ENCODE measurements at regions not wholly inside any gene's neighbourhood (a gene's known extent, or its start where the extent isn't known, plus 50 kb on each side); places are given as distances from the start of the nearest gene placed in this dataset.
"Not testable (repeated sequence)": the region's sequence is repeated elsewhere in the genome, so short reads cannot be mapped to it uniquely, and the experiment has no call there.

DNA sequence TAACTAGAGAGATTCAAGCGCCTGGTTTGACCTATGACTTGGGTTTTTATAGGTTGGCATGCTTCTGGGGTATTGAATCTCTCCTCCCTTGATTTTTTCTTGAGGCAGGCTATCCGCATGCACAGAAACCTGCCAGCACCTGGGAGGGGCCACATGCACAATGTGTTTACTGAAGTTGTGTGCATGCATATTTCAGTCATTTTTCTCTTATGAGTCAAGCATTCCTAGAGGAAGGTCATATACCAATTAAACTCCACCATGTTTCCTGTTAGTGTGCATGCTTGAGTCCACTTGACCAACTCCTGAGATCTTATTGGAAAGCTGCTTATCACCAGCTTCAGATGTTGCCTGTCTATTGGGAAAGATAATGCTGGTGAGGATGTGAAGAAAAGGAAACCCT lies 1718.4 kb downstream of the LRRC4C start:
- ChIA-PET CTCF (no interaction called here), RAD21 (ENCODE audit: unreplicated experiment) (no interaction called here)
- no peak for ATAC-seq

DNA sequence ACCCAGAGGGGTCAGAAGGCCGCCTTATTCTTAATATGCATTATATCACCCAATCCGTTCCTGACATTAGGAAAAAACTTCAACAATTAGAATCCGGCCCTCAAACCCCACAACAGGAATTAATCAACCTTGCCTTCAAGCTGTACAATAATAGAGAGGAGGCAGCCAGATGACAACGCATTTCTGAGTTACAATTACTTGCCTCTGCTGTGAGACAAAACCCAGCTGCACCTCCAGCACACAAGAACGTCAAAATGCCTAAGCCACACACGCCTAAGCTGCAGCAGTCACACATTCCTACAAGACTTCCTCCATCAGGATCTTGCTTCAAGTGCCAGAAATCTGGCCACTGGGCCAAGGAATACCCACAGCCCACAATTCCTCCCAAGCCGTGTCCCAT lies 1723.1 kb downstream of the LRRC4C start:
- H3K27me3 ChIP-seq (replicated peaks in 1 of 2; ENCODE audit: control insufficient read depth in 2 of 2, insufficient read depth in 2 of 2, low read length in 1 of 2); H3K9ac ChIP-seq (ENCODE audit: control insufficient read depth, insufficient read depth, low read length); H3K27ac ChIP-seq (ENCODE audit: control insufficient read depth, insufficient read depth); RAD21 ChIA-PET (ENCODE audit: unreplicated experiment); in situ Hi-C loops (cut with MboI); SMC1A ChIA-PET (ENCODE audit: uncharacterized antibody, unreplicated experiment); H3K36me3 ChIP-seq (ENCODE audit: control insufficient read depth in 2 of 2, insufficient read depth in 2 of 2, low read length in 1 of 2); ATAC-seq; H4K20me1 ChIP-seq (ENCODE audit: control insufficient read depth, insufficient read depth); H3K9me3 ChIP-seq (replicated peaks; ENCODE audit: control insufficient read depth, insufficient read depth, low read length); POLR2A ChIA-PET; BruUV-seq (replicated peaks); H2AFZ ChIP-seq (ENCODE audit: control insufficient read depth, low read depth, low read length); H3K4me3 ChIP-seq; H3K4me2 ChIP-seq (ENCODE audit: control insufficient read depth, insufficient read depth); FAIRE-seq; H3K4me1 ChIP-seq (ENCODE audit: control insufficient read depth, insufficient read depth, low read length); intact Hi-C loops (cut with micrococcal nuclease; ENCODE audit: unreplicated experiment); H3K79me2 ChIP-seq (ENCODE audit: control insufficient read depth, insufficient read depth, low read length); DNase-seq (ENCODE audit: low read depth, low spot score): not testable (repeated sequence)
- CTCF ChIA-PET, result interaction anchor here (1.5 kb wide), 1 partner anchor 558 kb away, joined by 4 read pairs; no protein-coding TSS in a partner anchor
- WGBS (ENCODE audit: insufficient coverage, insufficient replicate concordance, low lambda C conversion rate, missing lambda C conversion rate), result 36% methylated on average over 7 of the region's 7 CpGs

More for the DNA sequence above, 1718.4 kb downstream of the LRRC4C start:
- intact Hi-C loops (cut with micrococcal nuclease; ENCODE audit: unreplicated experiment), result no loop called here
- no peak overlapping the region for H3K4me2 ChIP-seq (ENCODE audit: control insufficient read depth, insufficient read depth)
- H3K9me3 ChIP-seq (replicated peaks; ENCODE audit: control insufficient read depth, insufficient read depth, low read length), result no peaks in the 10 kb centered on the region; the same call in 2 of the 3 replicates
- H3K4me3 ChIP-seq, result no peak overlapping the region
- 50% methylated on average over 2 of the region's 2 CpGs for WGBS (ENCODE audit: insufficient coverage, insufficient replicate concordance, low lambda C conversion rate, missing lambda C conversion rate)
- DNase-seq (ENCODE audit: low read depth, low spot score), result no peak
- BruUV-seq (replicated peaks), result no TSS peak
- no peak overlapping the region for H3K27ac ChIP-seq (ENCODE audit: control insufficient read depth, insufficient read depth)
- no peaks in the 10 kb centered on the region for H4K20me1 ChIP-seq (ENCODE audit: control insufficient read depth, insufficient read depth)
- FAIRE-seq, result no peak
- H2AFZ ChIP-seq (ENCODE audit: control insufficient read depth, low read depth, low read length), result no peak overlapping the region
- TF ChIP-seq RAD51 (IDR thresholded peaks at IDR 0.05) (no peak), KAT2A (conservative IDR thresholded peaks at IDR 0.05; ENCODE audit: control insufficient read depth, low read depth, low read length) (no peak), IRF4 (IDR thresholded peaks at IDR 0.05; ENCODE audit: low read depth, low read length) (no peak), RBBP5 (conservative IDR thresholded peaks at IDR 0.05) (no peak), BCL11A (IDR thresholded peaks at IDR 0.05; ENCODE audit: low read depth, low read length) (no peak), ETV6 (conservative IDR thresholded peaks at IDR 0.05 in 1 of 2, IDR thresholded peaks at IDR 0.05 in 1 of 2; ENCODE audit: borderline replicate concordance in 1 of 2, low read depth in 1 of 2) (no peak), ATF7 (IDR thresholded peaks at IDR 0.05; ENCODE audit: low read depth) (no peak)
- TF ChIP-seq, protein P1, sequence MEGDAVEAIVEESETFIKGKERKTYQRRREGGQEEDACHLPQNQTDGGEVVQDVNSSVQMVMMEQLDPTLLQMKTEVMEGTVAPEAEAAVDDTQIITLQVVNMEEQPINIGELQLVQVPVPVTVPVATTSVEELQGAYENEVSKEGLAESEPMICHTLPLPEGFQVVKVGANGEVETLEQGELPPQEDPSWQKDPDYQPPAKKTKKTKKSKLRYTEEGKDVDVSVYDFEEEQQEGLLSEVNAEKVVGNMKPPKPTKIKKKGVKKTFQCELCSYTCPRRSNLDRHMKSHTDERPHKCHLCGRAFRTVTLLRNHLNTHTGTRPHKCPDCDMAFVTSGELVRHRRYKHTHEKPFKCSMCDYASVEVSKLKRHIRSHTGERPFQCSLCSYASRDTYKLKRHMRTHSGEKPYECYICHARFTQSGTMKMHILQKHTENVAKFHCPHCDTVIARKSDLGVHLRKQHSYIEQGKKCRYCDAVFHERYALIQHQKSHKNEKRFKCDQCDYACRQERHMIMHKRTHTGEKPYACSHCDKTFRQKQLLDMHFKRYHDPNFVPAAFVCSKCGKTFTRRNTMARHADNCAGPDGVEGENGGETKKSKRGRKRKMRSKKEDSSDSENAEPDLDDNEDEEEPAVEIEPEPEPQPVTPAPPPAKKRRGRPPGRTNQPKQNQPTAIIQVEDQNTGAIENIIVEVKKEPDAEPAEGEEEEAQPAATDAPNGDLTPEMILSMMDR (IDR thresholded peaks at IDR 0.05 in 2 of 3, conservative IDR thresholded peaks at IDR 0.05 in 1 of 3; ENCODE audit: control insufficient read depth in 2 of 3, extremely low read depth in 1 of 3, insufficient read depth in 1 of 3, low read depth in 3 of 3, low read length in 3 of 3), result no peak
- ChIA-PET POLR2A (no interaction called here), SMC1A (ENCODE audit: uncharacterized antibody, unreplicated experiment) (no interaction called here)
- in situ Hi-C loops (cut with MboI), result no loop called here
- no peaks in the 10 kb centered on the region for H3K36me3 ChIP-seq (ENCODE audit: control insufficient read depth in 2 of 2, insufficient read depth in 2 of 2, low read length in 1 of 2)
- no peak overlapping the region for H3K9ac ChIP-seq (ENCODE audit: control insufficient read depth, insufficient read depth, low read length)
- H3K27me3 ChIP-seq (replicated peaks in 1 of 2; ENCODE audit: control insufficient read depth in 2 of 2, insufficient read depth in 2 of 2, low read length in 1 of 2), result no peaks in the 10 kb centered on the region
- H3K79me2 ChIP-seq (ENCODE audit: control insufficient read depth, insufficient read depth, low read length), result no peaks in the 10 kb centered on the region
- H3K4me1 ChIP-seq (ENCODE audit: control insufficient read depth, insufficient read depth, low read length), result no peaks in the 10 kb centered on the region
